Right ventricle myocardium inferior (tissue), 1 donor: ENCODE measurements at regions not wholly inside any gene's neighbourhood (a gene's known extent, or its start where the extent isn't known, plus 50 kb on each side); places are given as distances from the start of the nearest gene placed in this dataset.

Experiments used
- ATAC-seq: fragments of 200-7000 bp; cut with Tn5 transposase; one replicate; pipeline ENCODE4 v1.9.1; 2020; ENCODE audit warnings: mild to moderate bottlenecking, moderate library complexity
- DNase-seq: peaks from one replicate; pipeline ENCODE4 v3.0.0; 2021; ENCODE audit errors: missing footprints
- intact Hi-C: fragments of 100-400 bp; cut with DNase I; formaldehyde crosslinking; loops from one replicate; pipeline ENCODE4 v1.11.0; 2022
- donor health status: DM: no; HTN: yes; CAD: no; lungs with severe emphysema.

DNA sequence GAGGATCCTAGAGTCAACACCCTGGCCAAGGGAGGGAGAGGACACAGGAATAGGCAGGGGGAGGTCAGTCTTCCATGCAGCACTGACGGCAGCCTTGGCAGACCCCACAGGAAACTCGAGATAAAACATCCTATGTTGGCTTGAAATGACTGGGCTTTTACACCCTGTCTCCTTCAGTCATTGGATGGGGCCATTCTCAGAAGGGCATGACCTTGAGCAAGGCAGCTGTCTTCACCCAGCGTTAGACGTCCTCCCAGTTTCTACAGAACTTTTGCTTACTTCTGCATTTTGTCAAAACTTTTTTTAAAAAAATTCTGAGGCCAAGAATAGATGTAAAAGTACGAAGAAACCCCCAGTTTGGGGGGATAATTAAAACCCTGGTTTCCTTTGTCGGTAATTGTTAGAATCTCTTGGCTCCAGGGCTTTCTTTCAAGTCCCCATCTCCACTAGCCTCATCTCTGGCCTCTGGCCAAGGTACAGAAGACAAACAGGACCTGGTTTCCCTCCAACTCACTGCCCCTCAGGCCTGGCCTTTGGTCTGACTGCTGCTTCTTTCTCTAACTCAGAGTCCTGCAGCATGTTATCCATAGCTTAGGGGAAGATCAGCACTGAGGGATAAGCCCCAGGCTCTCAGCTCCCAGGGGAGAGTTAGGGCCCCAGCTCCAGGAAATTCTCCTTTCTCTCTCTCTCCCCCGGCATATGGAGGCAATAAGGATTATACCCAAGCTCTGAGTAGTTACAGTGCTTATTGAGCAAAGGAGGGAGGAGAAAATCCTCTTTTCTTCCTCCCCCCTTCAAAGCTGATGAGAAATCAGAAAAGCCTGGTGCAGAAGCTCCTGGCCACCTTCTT, 51.6 kb upstream of the KCND3 start:
- DNase-seq (no peak), ATAC-seq (no peak)
- intact Hi-C loops: no loop called here

DNA sequence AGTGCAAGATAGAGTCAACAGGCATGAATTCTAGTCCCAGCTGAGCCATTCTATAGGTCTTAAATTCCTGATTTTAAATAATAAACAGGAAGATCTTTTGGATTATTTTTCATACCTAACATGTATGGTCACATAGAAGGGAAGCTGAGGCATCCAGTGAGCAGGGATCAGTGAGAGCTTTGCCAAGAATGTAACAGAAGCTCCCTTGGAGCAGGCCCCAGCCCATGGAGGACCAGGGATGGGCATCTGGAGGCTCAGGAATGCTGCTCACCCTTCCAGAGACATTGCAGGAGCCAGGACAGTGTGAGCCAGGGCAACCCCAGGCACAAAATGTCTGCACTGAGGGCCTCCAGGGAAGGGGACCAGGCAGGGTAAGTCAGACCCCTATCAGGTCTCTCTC, 54.4 kb upstream of the KCND3 start:
- DNase-seq (no peak), ATAC-seq (no peak)
- intact Hi-C loops: no loop called here

DNA sequence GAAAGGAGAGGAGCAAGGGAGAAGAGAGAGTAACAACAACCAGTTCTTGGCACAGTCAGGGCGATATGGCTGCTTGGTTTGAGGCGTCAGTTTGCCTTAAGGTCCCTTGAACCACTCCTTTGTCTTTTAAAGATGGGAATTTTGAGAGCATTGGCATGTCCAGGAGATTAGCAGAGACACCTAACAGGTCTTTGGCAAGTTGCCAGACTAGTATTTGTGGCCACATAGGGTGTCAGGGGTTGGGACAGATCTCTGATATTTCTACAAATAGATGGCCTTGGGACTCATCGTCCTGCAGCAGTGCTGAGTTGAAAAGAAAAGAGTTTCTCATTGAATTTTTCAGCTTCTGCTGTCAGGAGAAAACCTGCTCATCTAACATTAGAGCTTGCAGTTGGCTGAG, 55.3 kb upstream of the KCND3 start:
- intact Hi-C loops: no loop called here
- DNase-seq (no peak), ATAC-seq (no peak)

DNA sequence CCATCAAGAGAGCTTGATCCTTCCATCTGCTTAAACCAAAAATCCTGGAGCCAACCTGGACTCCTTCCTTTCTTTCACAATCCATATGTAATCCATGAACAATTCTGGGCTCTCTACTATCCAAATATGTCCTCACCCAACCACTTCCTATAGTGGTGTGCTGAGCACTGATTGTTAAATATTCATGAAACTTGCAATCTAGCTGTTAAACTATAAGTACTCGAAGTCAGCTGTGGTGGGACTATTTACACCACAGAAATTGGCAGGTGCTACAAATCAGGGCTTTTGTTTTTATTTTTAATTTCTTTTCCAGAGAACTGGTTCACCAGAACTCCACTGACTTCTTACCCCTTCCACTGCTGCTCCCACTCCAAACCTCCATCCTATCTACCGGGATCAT, 57.2 kb upstream of the KCND3 start:
- ATAC-seq (no peak), DNase-seq (no peak)
- intact Hi-C loops: no loop called here

DNA sequence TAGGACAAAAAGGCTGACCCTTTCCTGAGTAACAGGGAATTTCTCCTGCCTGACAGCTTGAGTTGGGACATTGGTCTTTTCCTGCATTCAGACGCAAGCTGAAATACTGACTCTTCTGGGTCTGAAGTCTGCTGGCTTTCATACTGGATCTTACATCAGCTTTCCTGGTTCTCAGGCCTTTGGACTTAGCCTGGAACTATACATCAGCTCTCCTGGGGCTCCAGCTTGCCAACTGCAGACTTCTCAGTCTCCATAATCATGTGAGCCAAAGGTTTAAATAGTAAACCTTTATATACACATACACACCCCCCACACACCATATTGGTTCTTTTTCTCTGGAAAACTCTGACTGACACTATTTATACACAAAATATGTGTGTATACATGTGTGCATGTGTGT, 59.0 kb upstream of the KCND3 start:
- ATAC-seq (no peak), DNase-seq (no peak)
- intact Hi-C loops: no loop called here

DNA sequence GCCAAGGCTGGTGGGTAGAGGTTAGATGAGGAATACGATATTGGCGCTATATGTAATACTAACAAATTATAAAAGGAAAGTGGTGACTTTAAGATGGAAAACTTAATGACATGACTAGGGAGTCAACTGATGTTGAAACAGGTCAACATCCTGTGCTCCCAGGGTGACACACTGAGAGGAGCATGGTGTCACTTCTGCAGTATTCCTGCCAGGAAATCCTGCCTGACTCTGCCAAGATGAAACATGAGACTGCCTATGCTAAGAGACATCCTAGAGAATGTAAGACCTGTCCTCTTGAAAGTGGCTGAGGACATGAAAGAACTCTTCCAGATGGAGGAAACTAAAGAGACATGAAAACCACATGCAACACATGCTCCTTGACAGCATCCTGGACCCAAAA, 65.0 kb upstream of the KCND3 start:
- DNase-seq (no peak), ATAC-seq (peak; percentile 76)
- intact Hi-C loops: loop anchor here (10.0 kb wide), 1 partner anchor 190 kb away; no protein-coding TSS in a partner anchor

DNA sequence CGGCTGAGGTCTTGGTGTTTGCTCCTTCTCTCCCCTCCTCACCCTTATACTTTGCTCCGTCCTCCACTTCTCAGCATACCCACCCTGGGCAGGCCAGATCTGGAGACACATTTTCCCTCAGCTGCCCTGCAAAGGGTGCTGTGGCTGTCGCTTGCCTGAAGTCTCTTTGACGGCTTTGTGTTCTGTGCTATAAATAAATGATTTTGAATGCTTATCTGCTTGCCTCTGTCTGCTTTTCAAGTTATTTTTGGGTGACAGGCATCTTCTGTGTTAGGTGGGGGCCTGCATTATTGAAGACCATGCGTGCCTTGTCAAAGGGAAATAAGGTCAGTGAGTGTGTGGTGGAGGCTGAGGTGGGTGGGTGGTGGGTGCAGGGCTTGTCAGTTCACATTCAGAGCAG, 66.9 kb upstream of the KCND3 start:
- peak; percentile 67 for ATAC-seq
- no peak for DNase-seq
- intact Hi-C loops: loop anchor here (2.0 to 10.0 kb wide), 5 partner anchors 66 to 281 kb away; no protein-coding TSS in a partner anchor

DNA sequence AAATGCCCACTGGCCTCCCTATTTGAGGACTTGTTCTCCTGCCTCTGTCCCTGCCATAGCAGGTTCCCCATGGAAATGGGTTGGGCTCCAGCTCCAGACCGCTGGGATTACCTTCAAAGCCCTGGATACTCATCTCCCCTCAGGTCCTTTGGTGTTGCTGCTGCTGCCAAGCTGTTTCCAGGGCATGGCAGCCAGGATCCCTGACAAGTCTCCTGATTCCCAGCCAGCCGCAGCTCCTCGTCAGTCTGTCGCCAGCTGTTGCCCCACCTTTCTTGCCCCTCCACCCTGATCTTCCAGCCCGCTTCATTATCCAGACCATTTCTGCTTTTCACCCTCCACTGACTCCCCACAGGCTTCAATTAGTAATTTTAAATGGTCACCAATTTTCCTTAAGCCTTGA, 68.3 kb upstream of the KCND3 start:
- ATAC-seq: no peak
- intact Hi-C loops: loop anchor here (2.0 to 10.0 kb wide), 5 partner anchors 67 to 280 kb away; no protein-coding TSS in a partner anchor
- no peak for DNase-seq

DNA sequence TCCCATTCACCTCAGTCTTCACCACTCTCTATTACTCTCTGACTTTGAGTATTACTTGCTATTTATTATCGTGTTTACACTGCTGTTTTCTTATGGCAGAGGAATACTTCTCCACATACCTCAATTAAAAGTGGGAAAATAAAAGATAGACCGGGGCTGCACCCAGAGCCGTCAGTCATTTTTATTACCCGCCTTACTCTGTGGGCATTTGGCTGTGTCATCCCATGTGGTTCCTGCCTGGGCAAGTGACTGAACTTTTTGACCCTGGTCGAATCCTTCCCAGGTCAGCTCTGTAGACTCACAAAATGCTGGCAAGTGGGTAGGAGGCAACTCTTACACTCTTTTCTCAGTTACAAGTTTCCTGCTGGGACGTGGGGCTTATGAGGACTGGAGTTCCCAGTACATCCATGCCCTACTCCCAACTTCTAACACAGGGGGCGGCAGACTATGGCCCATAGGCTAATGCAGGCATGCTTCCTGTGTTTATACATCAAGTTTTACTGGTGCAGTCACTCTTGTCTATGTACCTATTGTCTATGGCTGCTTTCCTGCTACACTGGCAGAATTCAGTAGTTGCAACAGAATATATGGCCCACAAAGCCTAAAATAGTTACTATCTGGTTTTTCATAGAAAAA, 69.5 kb upstream of the KCND3 start:
- DNase-seq (no peak), ATAC-seq (no peak)
- intact Hi-C loops: loop anchor here (5.0 to 10.0 kb wide), 3 partner anchors 186 to 278 kb away; no protein-coding TSS in a partner anchor

DNA sequence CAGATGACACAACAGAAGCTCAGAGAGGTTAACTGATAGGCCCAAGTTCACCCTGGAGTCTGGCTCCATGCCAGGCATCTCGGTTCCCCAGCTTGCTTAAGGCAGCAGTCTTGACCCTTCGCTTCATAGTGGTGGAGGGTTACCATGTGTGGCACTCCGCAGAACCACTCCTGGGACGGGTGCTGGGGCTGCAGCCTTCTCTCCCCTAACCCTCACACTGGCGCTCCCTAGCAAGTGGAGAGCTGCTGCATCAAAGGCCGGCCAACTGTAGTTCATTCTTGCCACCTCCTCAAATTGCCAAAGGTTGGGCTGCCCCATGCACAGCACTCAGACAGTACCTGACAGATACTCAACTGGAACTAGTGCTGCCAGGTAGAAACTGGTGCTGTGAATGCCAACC, 70.2 kb upstream of the KCND3 start:
- intact Hi-C loops: loop anchor here (5.0 to 10.0 kb wide), 3 partner anchors 185 to 278 kb away; no protein-coding TSS in a partner anchor
- DNase-seq (no peak), ATAC-seq (no peak)

DNA sequence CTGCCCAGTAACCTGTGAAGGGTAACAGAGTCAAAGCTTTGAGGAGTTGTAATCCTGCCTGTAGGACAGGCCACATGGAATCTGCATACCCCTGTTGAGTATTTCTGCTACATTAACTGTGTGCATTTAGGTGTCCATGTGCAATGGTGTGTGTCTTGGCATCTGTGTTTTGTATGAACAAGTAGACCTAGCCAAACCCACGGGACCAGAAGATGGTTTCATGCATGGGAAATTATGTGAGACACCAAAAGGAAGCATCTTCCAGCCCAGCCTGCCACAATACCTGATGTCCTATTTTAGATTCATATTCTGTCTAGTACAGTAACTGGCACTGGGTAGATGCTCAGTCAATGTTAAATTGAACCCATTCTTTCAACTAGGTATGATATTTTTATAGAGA, 70.8 kb upstream of the KCND3 start:
- intact Hi-C loops: no loop called here
- no peak for ATAC-seq
- no peak for DNase-seq

DNA sequence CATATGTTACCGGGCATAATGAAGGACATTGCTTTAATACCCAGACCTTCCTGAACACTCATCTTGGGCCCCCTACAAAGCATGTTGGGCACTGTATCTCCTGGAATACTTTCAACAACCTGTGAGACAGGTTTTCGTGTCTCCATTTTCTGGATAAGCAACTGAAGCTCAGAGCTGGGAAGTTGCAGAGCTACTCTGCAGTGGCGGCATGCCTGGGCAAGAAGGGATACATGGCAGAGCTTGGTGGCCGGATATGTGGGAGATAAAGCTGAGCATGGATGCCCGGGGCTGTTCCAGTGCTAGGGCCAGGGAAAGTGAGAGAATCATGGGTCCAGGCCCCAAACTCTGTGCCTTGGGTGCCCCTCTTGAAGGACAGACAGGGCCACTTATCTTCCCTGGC, 71.6 kb upstream of the KCND3 start:
- intact Hi-C loops: no loop called here
- no peak for ATAC-seq
- no peak for DNase-seq

DNA sequence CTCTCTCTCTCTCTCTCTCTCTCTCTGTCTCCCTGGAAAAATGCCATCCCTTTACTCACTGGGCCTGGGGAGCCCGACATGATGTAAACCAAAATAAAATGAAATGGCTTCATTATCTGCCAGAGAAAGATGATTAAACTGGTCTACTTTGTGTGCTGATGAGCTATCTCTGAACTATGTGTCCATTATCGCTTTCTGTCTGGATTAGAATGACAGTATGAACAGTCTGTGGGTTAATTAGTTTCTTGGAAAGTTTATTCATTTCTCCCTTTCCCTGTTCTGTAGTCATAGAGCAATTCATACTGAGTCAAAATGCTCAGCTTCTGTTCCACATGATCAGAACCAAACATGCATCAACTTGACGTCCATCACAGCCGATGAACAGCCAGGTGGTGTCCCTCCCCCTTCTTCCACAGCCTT, 72.4 kb upstream of the KCND3 start:
- no peak for DNase-seq
- ATAC-seq: no peak
- intact Hi-C loops: no loop called here

DNA sequence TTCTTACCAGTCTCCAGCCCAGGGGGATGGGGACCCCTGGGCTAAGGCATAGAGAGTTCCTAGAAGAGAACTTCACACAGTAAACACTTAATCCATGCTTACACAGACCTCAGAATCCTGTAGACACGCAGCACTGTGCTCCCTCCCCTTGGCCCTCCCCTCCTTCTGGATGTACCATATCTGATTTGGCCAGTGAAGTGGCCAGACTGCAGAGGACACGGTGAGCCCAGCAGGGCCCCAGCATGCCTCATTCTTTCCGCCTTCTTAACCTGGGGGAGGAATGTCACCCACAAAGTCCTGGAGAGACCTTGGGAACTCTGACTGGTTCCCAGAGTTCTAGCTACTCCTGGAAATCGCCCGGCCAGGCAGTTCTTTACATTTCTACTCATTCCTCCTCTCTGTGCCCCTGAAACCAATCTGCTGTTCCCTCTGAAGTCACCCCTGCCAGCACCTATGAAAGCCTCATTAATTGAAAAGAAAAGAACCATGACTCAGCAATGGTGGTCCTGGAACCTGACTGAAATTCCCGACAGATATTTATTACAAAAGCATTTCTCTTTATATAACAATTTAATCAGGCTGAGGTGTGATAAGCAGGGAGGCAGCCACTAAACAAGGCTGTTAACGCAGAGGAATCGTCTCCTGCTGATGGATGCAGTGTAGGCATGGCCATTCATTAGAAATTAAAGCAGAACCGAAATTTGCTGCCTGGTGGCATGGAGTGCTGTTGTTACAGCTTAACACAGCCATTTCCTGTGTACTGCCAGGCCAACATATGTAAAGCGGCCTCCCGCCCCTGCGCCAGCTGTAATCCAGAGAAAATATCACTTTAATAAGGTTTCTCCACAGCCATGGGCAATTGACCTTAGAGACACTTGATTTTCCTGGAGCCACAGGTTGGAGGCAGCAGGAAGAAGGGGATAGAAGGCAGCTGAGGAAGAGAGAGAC, 74.6 kb upstream of the KCND3 start:
- ATAC-seq: peak; percentile 70
- intact Hi-C loops: no loop called here

DNA sequence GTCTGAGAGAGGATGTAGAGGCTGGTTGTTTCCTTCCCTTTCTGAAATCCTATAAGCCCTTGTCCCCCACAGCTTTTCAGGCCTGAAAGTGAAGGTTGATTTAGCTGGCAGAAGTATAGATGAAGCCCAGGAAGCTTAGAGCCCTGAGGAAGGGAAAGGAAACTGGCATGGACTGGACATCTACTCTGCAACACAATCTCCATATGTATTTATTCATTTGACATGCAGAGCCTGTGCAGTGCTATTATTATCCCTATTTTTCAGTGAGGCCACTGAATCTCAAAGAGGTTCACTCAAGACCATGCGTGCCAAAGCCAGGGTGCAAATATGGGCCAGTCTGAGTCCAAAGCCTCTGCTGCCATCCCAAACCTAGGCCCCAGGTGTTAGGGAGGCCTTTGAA, 78.5 kb upstream of the KCND3 start:
- intact Hi-C loops: no loop called here
- DNase-seq (no peak), ATAC-seq (no peak)

More for the DNA sequence above, 74.6 kb upstream of the KCND3 start:
- DNase-seq: no peak

DNA sequence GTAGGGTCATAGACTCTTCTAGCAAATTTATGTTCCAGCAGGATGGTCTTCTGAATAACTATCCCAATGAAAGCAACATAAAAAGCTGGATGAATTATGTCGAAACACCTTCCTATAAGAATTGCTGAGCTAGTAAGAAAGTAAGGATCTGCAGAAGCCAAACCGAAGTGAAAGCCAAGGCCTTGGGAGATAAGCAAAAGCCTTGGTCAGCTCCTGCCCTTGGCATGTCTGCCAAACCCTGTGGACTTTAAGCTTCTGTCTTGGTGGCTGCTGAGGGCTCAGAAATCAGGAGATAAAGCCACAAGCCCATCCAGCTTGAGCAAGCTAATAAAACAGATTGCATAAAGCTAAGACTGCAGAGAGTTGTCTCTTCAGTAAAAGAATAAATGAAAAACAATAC, 81.2 kb upstream of the KCND3 start:
- DNase-seq: no peak
- intact Hi-C loops: no loop called here
- ATAC-seq: no peak

DNA sequence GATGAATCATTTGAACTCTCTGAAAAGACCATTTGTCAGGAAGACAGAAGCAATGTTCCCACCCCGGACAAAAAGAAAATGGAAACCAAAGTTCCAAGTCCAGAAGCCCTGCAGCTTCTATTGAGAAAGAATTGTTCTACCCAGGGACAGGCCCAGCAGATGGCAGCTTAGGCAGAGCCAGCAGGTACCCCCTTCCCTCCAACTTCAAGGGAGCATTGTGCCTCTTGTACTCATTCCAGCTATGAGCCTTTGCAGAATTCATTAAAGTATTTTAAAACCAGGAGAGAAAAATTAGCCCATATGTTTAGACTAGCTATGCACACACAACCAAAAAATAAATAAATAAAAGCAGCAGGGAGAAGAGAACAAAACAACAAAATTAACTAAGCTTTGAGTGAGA, 85.2 kb upstream of the KCND3 start:
- ATAC-seq: no peak

DNA sequence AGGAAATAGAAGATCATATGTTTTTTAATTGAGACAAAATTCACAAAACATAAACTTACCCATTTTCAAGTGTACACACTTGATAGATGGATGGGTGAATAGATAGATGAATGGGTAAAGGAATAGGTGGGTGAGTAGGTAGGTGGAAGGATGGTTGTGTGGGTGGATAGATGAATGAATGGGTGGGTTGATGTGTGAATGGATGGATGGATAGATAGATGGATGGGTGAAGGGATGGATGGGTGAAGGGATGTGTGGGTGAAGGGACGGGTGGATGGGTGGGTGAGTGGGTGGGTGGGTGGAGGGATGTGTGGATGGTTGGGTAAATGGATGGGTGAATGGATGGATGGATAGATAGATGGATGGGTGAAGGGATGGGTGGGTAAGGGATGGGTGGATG, 86.1 kb upstream of the KCND3 start:
- intact Hi-C loops: no loop called here
- no peak for ATAC-seq
- no peak for DNase-seq

More for the DNA sequence above, 85.2 kb upstream of the KCND3 start:
- intact Hi-C loops: no loop called here
- DNase-seq: no peak

DNA sequence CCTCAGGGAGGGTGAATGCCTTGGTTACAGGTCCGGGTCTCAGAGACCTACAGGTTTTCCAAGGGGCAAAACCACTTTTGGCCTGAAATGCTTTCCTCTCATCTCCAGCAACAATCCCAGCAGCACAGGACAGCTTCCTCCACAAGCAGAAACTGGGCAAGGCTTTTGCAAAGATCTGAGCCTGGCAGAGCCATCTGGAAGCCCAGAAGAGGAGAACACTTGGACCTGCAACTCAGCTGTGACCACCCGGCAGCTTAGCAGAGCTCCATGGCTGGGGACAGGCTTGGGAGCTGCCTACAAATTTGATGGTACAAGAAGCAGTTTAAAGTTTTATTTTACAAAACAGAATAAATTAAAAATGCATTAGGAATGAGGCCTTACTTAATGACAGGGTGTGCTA, 90.0 kb upstream of the KCND3 start:
- ATAC-seq: no peak
- intact Hi-C loops: no loop called here
- no peak for DNase-seq
